ENCODE measurements at regions not wholly inside any gene's neighbourhood (a gene's known extent, or its start where the extent isn't known, plus 50 kb on each side); places are given as distances from the start of the nearest gene placed in this dataset.
"Not testable (repeated sequence)": the region's sequence is repeated elsewhere in the genome, so short reads cannot be mapped to it uniquely, and the experiment has no call there.

GRCh38 chr13:37155613-37156097, 50.2 kb upstream of the CSNK1A1L start:
- not testable (repeated sequence) for TF ChIP-seq CTCF (conservative IDR thresholded peaks at IDR 0.05 in 1 of 2, IDR thresholded peaks at IDR 0.05 in 1 of 2; ENCODE audit: low read depth in 1 of 2, low read length in 2 of 2); EZH2 (IDR thresholded peaks at IDR 0.05; ENCODE audit: low read length, missing control alignments)

Measured in fibroblast of lung (primary cell).